Liver (tissue), 2 donors: ENCODE measurements at regions not wholly inside any gene's neighbourhood (a gene's known extent, or its start where the extent isn't known, plus 50 kb on each side); places are given as distances from the start of the nearest gene placed in this dataset.

Source experiments
- HNF4A ChIP-seq, 2 donors: conservative IDR thresholded peaks; 2 replicates each; pipeline ENCODE4 v1.6.1; 2016; ENCODE audit warnings: antibody characterized with exemption in 2 of 2, mild to moderate bottlenecking in 2 of 2
- MAX ChIP-seq: IDR thresholded peaks from 2 replicates; pipeline ENCODE4 v1.6.1; 2016; ENCODE audit warnings: antibody characterized with exemption
- donor health status: healthy.

DNA sequence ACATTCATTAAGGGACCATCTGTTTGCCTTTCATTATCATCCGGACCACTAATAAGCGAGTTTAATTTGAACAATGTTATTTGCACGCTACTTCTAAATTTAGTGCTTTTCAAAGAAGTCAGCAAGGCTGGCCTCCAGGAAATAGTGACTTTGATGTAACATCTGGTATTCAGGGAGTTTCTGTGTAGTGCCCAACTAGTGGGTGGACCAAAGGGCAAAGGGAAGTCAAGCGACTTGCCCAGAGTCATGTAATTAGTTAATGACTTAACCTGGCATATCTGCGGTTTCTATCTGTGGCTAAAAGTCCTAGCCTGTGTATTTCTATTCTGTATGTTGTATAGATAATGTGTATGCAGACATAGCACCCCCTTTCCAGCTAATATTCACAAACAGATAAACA lies 56.3 kb upstream of the LCORL start:
- TF ChIP-seq MAX (no peak), HNF4A (conservative IDR thresholded peaks at IDR 0.05) (no peak)
